KMS-11 (cell line): ENCODE measurements at regions not wholly inside any gene's neighbourhood (a gene's known extent, or its start where the extent isn't known, plus 50 kb on each side); places are given as distances from the start of the nearest gene placed in this dataset.

Experiments used
- H2AFZ ChIP-seq: fragments of 200-600 bp; sonication (generic); 2 replicates; pipeline ENCODE4 v1.6.1; 2016; ENCODE audit warnings: antibody characterized with exemption, mixed run types, low read depth
- H3K27ac ChIP-seq: fragments of 200-600 bp; sonication (generic); 2 replicates; pipeline ENCODE4 v1.6.1; 2016; ENCODE audit warnings: mild to moderate bottlenecking, mixed run types
- H3K27me3 ChIP-seq: fragments of 200-600 bp; sonication (generic); 2 replicates; pipeline ENCODE4 v1.6.1; 2017; ENCODE audit warnings: mild to moderate bottlenecking, low read depth, mixed run types, moderate library complexity; ENCODE audit not compliant: insufficient read depth
- H3K36me3 ChIP-seq: fragments of 200-600 bp; sonication (generic); 2 replicates; pipeline ENCODE4 v1.6.1; 2017; ENCODE audit warnings: mild to moderate bottlenecking, mixed run types; ENCODE audit not compliant: insufficient read depth
- H3K4me1 ChIP-seq: fragments of 200-600 bp; sonication (generic); 2 replicates; pipeline ENCODE4 v1.6.1; 2016; ENCODE audit warnings: mild to moderate bottlenecking, low read depth, mixed run types; ENCODE audit not compliant: poor library complexity, severe bottlenecking
- H3K4me2 ChIP-seq: fragments of 200-600 bp; sonication (generic); 2 replicates; pipeline ENCODE4 v1.7.0; 2016; ENCODE audit warnings: mild to moderate bottlenecking, mixed run types
- H3K4me3 ChIP-seq: fragments of 200-600 bp; sonication (generic); IDR thresholded peaks from 2 replicates; pipeline ENCODE4 v1.6.1; 2017; ENCODE audit warnings: low read depth, low read length, mixed read lengths; ENCODE audit not compliant: insufficient read depth
- H3K79me2 ChIP-seq: fragments of 200-600 bp; sonication (generic); 2 replicates; pipeline ENCODE4 v1.6.1; 2016; ENCODE audit warnings: low read depth, mixed run types; ENCODE audit not compliant: insufficient read depth
- H3K9ac ChIP-seq: fragments of 200-600 bp; sonication (generic); 2 replicates; pipeline ENCODE4 v1.6.1; 2016; ENCODE audit warnings: mild to moderate bottlenecking, mixed run types
- H4K20me1 ChIP-seq: fragments of 200-600 bp; sonication (generic); 2 replicates; pipeline ENCODE4 v1.6.1; 2016; ENCODE audit warnings: mild to moderate bottlenecking, mixed run types; ENCODE audit not compliant: insufficient read depth
- CTCF ChIP-seq: fragments of 200-600 bp; sonication (generic); conservative IDR thresholded peaks from 2 replicates; pipeline ENCODE4 v1.6.1; 2017; ENCODE audit warnings: low read depth, mild to moderate bottlenecking, antibody characterized with exemption, low read length, moderate library complexity, mixed read lengths

GRCh38 chr1:82517586-82517985, 716.9 kb downstream of the ADGRL2 start:
- Histone ChIP-seq H3K4me2 (no peak overlapping the region), H3K79me2 (no peaks in the 10 kb centered on the region), H3K9ac (no peak overlapping the region), H3K27me3 (no peaks in the 10 kb centered on the region), H2AFZ (no peak overlapping the region), H3K4me1 (no peaks in the 10 kb centered on the region), H3K36me3 (no peaks in the 10 kb centered on the region), H4K20me1 (no peaks in the 10 kb centered on the region), H3K27ac (no peak overlapping the region), H3K4me3 (no peak overlapping the region)
- TF ChIP-seq CTCF: no peak

- no peak for TF ChIP-seq CTCF
- H4K20me1 ChIP-seq: no peaks in the 10 kb centered on the region
- H3K79me2 ChIP-seq: no peaks in the 10 kb centered on the region
- H3K27ac ChIP-seq: no peak overlapping the region
- no peak overlapping the region for H3K4me3 ChIP-seq
- H2AFZ ChIP-seq: no peak overlapping the region
- no peak overlapping the region for H3K4me2 ChIP-seq
- no peak overlapping the region for H3K9ac ChIP-seq
- no peaks in the 10 kb centered on the region for H3K36me3 ChIP-seq
- no peaks in the 10 kb centered on the region for H3K4me1 ChIP-seq
- H3K27me3 ChIP-seq: no peaks in the 10 kb centered on the region
Observed at GRCh38 chr1:82515650-82516049, 714.9 kb downstream of the ADGRL2 start.

- no peaks in the 10 kb centered on the region for H4K20me1 ChIP-seq
- H3K4me3 ChIP-seq: no peak overlapping the region
- no peaks in the 10 kb centered on the region for H3K27me3 ChIP-seq
- no peak for TF ChIP-seq CTCF
- H3K4me1 ChIP-seq: no peaks in the 10 kb centered on the region
- H3K79me2 ChIP-seq: no peaks in the 10 kb centered on the region
- no peak overlapping the region for H3K9ac ChIP-seq
- no peak overlapping the region for H2AFZ ChIP-seq
- H3K4me2 ChIP-seq: no peak overlapping the region
- no peaks in the 10 kb centered on the region for H3K36me3 ChIP-seq
- H3K27ac ChIP-seq: no peak overlapping the region
Observed at GRCh38 chr1:82511441-82511840, 710.7 kb downstream of the ADGRL2 start.

- Histone ChIP-seq H3K9ac (no peak overlapping the region), H3K4me1 (no peaks in the 10 kb centered on the region), H4K20me1 (no peaks in the 10 kb centered on the region), H3K4me2 (no peak overlapping the region), H2AFZ (no peak overlapping the region), H3K79me2 (no peaks in the 10 kb centered on the region), H3K4me3 (no peak overlapping the region), H3K27ac (no peak overlapping the region), H3K36me3 (no peaks in the 10 kb centered on the region), H3K27me3 (no peaks in the 10 kb centered on the region)
- no peak for TF ChIP-seq CTCF
Observed at GRCh38 chr1:82510431-82510830, 709.7 kb downstream of the ADGRL2 start.

- Histone ChIP-seq H3K27ac (no peak overlapping the region), H3K4me1 (no peaks in the 10 kb centered on the region), H3K4me3 (no peak overlapping the region), H3K79me2 (no peaks in the 10 kb centered on the region), H2AFZ (no peak overlapping the region), H3K9ac (no peak overlapping the region), H3K4me2 (no peak overlapping the region), H3K27me3 (no peaks in the 10 kb centered on the region), H3K36me3 (no peaks in the 10 kb centered on the region), H4K20me1 (no peaks in the 10 kb centered on the region)
- TF ChIP-seq CTCF: no peak
Observed at GRCh38 chr1:82507011-82507410, 706.3 kb downstream of the ADGRL2 start.
